ENCODE measurements at regions not wholly inside any gene's neighbourhood (a gene's known extent, or its start where the extent isn't known, plus 50 kb on each side); places are given as distances from the start of the nearest gene placed in this dataset.

DNA sequence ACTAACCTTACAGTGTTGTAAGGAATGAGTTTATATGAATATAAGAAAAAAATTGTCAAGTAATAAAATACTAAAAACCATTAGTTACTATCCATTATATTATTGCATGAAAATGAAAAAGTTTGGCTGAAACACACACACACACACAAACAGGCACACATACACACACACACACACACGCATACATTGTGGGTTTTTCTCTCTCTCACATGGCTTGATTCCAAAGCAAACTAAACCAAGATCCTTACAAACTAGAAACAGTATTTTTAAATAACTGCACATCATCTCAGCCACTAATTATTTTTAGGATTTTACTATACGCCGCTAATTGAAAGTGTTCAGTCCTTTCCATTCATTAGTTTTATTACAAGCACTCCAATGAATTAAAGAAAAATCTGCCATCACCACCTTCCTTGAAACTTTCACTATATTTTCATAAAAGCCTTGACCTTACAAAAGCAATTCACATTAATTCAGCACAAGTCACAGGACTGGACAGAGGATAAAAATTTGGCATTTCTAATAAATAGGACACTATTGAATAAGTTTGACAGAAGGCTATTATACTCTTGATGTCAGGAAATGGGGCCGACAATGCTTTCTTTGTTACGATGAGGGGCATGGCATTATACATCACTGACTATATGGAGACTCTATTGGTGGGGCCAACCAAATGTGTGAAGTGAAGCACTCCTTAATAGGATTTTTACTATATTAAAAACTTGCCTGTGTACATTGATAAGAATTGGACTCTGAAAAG, 187.0 kb upstream of the ESRRG start:
- DNase-seq, result no peak
- TF ChIP-seq GATA1 (IDR thresholded peaks at IDR 0.05; ENCODE audit: low read depth, low read length), result no peak
- TF ChIP-seq POLR2A (IDR thresholded peaks at IDR 0.05; ENCODE audit: low read length), result no peak

DNA sequence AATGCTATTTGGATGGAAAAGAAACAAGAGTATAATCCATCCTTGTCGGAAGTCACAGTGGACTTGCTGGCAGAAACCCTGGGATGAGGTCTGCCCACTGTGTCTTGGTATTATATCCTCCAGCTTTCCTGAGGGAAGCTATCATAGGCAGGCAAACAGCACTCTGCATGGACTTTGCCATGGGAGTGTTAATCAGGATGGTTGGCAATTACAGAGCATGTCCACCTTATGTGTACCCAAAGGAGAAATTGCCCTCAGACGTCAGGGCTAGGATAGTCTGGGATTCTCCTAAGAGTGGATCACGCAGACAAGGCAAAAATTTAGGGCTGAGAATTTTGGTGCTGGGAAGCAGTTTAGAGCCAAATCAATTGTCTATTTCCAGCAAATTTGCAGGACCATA, 184.9 kb upstream of the ESRRG start:
- DNase-seq, result no peak
- TF ChIP-seq POLR2A (IDR thresholded peaks at IDR 0.05; ENCODE audit: low read length), result no peak
- TF ChIP-seq GATA1 (IDR thresholded peaks at IDR 0.05; ENCODE audit: low read depth, low read length), result no peak

DNA sequence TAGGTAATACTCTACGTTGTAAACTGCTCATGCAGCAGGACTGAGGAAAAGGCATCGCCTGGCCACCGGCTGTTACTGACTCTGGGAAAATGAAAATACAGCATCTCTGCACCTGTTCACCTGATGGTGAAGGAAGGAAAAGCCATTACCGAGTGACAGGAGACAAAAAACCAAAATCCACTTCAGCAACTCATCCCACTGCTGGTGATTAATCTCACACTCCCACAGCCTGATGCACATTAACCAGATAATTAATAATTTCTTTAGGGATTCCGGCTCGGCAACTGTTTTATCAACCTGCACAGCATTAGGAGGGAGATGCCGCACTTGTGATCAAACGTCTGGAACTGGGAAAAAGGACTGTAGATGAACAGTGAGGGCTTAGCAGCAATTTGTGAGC, 183.9 kb upstream of the ESRRG start:
- TF ChIP-seq POLR2A (IDR thresholded peaks at IDR 0.05; ENCODE audit: low read length), result no peak
- TF ChIP-seq GATA1 (IDR thresholded peaks at IDR 0.05; ENCODE audit: low read depth, low read length), result no peak
- no peak for DNase-seq

- TF ChIP-seq POLR2A (IDR thresholded peaks at IDR 0.05; ENCODE audit: low read length), result no peak
- no peak for DNase-seq
Observed at GRCh38 chr1:216905781-216906180, 182.6 kb upstream of the ESRRG start.

- TF ChIP-seq GATA1 (IDR thresholded peaks at IDR 0.05; ENCODE audit: low read depth, low read length), result no peak
- no peak for TF ChIP-seq POLR2A (IDR thresholded peaks at IDR 0.05; ENCODE audit: low read length)
Observed at GRCh38 chr1:216905137-216905536, 181.9 kb upstream of the ESRRG start.

DNA sequence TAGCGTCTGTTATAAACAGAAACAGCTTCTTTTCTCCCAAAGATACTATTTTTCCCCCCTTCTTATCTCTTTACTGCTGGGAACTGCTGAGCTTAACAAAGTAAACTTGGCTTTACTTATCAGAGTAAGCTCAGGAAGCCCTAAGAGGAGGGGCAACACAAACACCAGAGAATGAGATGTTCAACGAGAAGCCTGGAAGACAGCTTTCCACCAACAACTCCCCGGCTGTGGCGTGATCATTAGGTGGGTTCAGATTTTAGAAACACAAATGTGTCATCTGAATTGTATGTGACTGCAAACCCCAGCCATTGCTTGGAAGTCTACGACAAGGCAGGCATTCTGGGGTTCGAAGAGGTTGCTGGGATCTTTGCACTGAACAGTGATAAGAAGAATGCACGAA, 181.2 kb upstream of the ESRRG start:
- no peak for DNase-seq
- TF ChIP-seq GATA1 (IDR thresholded peaks at IDR 0.05; ENCODE audit: low read depth, low read length) (no peak), POLR2A (IDR thresholded peaks at IDR 0.05; ENCODE audit: low read length) (no peak)

More at GRCh38 chr1:216905137-216905536, 181.9 kb upstream of the ESRRG start:
- DNase-seq, result no peak

- DNase-seq, result no peak
- no peak for TF ChIP-seq GATA1 (IDR thresholded peaks at IDR 0.05; ENCODE audit: low read depth, low read length)
Observed at GRCh38 chr1:216903382-216903740, 180.1 kb upstream of the ESRRG start.

DNA sequence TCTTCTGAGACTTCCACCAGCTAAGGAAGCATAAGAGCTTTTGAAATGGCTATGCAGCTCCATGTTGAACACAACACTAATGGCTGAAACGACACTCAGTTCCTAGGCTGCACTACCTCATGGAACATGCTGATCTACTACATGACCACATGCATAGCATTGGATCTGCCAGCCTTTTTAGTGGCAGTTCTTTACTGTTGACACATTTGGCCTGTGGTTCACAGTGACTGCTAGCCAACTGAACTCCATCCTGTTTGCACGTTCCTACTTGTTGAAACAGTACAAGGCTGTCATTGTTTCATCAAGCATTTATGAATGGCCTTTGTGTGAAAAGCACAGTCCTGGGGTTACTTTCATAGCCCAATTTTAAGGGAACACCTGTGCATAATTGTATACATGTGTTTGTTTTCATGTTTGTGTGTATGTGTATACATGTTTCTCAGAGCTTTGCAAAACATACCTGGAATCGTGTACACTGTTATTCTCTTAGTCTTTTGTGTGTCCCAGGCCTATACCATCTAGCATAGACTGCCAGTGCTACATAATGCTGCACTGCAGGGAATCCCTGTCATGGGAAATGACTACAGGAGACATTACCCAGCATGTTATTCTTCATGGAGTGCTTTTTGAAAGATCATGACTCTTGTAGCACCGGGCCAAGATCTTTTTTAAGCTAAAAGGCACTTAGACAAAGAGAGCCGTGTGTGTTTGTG, 179.6 kb upstream of the ESRRG start:
- DNase-seq, result no peak
- no peak for TF ChIP-seq GATA1 (IDR thresholded peaks at IDR 0.05; ENCODE audit: low read depth, low read length)
- TF ChIP-seq POLR2A (IDR thresholded peaks at IDR 0.05; ENCODE audit: low read length), result no peak

GRCh38 chr1:216900116-216900620, 176.9 kb upstream of the ESRRG start:
- no peak for DNase-seq
- no peak for TF ChIP-seq GATA1 (IDR thresholded peaks at IDR 0.05; ENCODE audit: low read depth, low read length)
- no peak for TF ChIP-seq POLR2A (IDR thresholded peaks at IDR 0.05; ENCODE audit: low read length)

- no peak for TF ChIP-seq POLR2A (IDR thresholded peaks at IDR 0.05; ENCODE audit: low read length)
- no peak for TF ChIP-seq GATA1 (IDR thresholded peaks at IDR 0.05; ENCODE audit: low read depth, low read length)
- DNase-seq, result no peak
Observed at GRCh38 chr1:216898801-216899200, 175.6 kb upstream of the ESRRG start.

GRCh38 chr1:216896146-216896545, 172.9 kb upstream of the ESRRG start:
- DNase-seq, result no peak
- no peak for TF ChIP-seq GATA1 (IDR thresholded peaks at IDR 0.05; ENCODE audit: low read depth, low read length)
- no peak for TF ChIP-seq POLR2A (IDR thresholded peaks at IDR 0.05; ENCODE audit: low read length)

GRCh38 chr1:216894494-216894893, 171.3 kb upstream of the ESRRG start:
- DNase-seq, result no peak
- TF ChIP-seq GATA1 (IDR thresholded peaks at IDR 0.05; ENCODE audit: low read depth, low read length), result no peak
- no peak for TF ChIP-seq POLR2A (IDR thresholded peaks at IDR 0.05; ENCODE audit: low read length)

DNA sequence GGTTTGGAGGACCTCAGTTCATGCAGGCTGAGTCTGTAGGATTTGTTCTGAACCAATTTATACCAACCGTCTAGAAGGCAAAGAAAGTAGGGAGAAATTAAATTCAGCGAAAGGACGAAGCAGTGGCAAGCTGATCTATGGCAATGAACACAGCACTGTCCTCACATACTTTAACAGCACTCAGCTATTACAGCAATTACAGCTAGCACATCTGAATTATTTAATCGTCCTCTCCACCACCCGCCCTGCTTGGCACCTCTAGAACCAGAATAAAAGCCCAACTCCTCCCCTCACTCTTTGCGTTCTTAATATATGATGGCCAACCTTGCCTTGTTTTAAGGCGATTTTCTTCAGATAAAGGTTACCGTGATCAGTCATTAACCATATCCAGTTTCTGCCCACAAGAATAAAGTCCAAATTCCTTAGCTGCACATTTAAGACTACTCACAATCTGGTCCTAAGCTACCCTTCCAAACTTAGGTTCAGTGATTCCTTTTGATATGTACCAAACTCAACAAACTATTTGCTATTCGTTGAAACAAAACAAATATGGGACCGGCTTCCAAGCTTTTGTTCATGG, 169.4 kb upstream of the ESRRG start:
- TF ChIP-seq POLR2A (IDR thresholded peaks at IDR 0.05; ENCODE audit: low read length) (no peak), GATA1 (IDR thresholded peaks at IDR 0.05; ENCODE audit: low read depth, low read length) (no peak)
- no peak for DNase-seq

DNA sequence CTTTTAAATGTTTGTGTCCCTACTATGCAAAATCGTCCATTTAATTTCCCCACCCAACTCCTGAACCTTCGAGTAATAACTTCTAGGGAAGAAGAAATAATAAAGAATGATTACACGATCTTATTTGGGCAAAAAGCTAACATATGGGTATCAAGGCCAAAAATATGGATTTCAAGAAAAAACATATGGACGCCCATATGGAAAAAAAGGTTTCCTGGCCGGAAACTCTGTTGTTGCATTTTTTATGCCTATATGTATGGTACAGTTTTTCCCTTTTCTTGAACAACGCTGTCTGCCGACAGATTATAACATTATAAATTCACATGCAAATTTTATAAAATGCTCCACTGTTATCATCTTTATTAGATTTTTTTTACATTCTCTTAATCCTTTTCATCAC, 167.6 kb upstream of the ESRRG start:
- no peak for TF ChIP-seq GATA1 (IDR thresholded peaks at IDR 0.05; ENCODE audit: low read depth, low read length)
- TF ChIP-seq POLR2A (IDR thresholded peaks at IDR 0.05; ENCODE audit: low read length), result no peak
- no peak for DNase-seq

DNA sequence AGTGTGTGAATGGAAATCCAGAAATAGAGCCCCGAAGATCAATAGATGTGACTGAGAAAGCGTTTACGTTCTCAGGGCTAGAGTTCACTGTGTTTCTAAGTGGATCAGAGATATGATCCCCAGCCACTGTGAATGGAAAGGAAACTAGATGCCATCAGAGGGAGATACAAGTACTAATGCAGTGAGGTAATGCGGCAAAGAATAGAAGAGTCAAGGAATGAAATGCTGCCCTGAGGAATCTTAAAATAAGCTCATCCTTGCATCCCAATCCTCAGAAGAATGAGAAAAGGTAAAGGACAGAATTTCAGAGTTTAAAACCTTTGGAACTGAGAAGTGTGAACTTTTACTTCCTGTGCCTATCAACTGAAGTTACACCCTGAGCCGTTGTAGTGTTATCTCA, 165.5 kb upstream of the ESRRG start:
- no peak for DNase-seq
- TF ChIP-seq POLR2A (IDR thresholded peaks at IDR 0.05; ENCODE audit: low read length) (no peak), GATA1 (IDR thresholded peaks at IDR 0.05; ENCODE audit: low read depth, low read length) (no peak)
